Parathyroid adenoma (tissue), 2 donors: ENCODE measurements at regions not wholly inside any gene's neighbourhood (a gene's known extent, or its start where the extent isn't known, plus 50 kb on each side); places are given as distances from the start of the nearest gene placed in this dataset.

ENCODE experiments used
- H2AFZ ChIP-seq: fragments of 300-600 bp; sonication (generic); one replicate; pipeline ENCODE4 v1.7.0; 2017; ENCODE audit warnings: antibody characterized with exemption, mild to moderate bottlenecking
- H3K27ac ChIP-seq: fragments of 300-600 bp; sonication (generic); one replicate; pipeline ENCODE4 v1.7.0; 2017
- H3K27me3 ChIP-seq: fragments of 300-600 bp; sonication (generic); one replicate; pipeline ENCODE4 v1.7.0; 2017; ENCODE audit warnings: low read length; ENCODE audit not compliant: control insufficient read depth, insufficient read depth
- H3K36me3 ChIP-seq: fragments of 300-600 bp; sonication (generic); one replicate; pipeline ENCODE4 v1.7.0; 2017; ENCODE audit warnings: low read length; ENCODE audit not compliant: control insufficient read depth, insufficient read depth
- H3K4me1 ChIP-seq: fragments of 300-600 bp; sonication (generic); one replicate; pipeline ENCODE4 v1.7.0; 2017; ENCODE audit warnings: control low read depth
- H3K4me2 ChIP-seq: fragments of 300-600 bp; sonication (generic); one replicate; pipeline ENCODE4 v1.7.0; 2017; ENCODE audit warnings: low read length
- H3K4me3 ChIP-seq: fragments of 300-600 bp; sonication (generic); one replicate; pipeline ENCODE4 v1.7.0; 2017; ENCODE audit warnings: low read depth, low read length
- H3K79me2 ChIP-seq: fragments of 300-600 bp; sonication (generic); one replicate; pipeline ENCODE4 v1.7.0; 2017; ENCODE audit warnings: control low read depth
- H3K9ac ChIP-seq: fragments of 300-600 bp; sonication (generic); one replicate; pipeline ENCODE4 v1.7.0; 2017; ENCODE audit warnings: mild to moderate bottlenecking
- H3K9me3 ChIP-seq: fragments of 300-600 bp; sonication (generic); one replicate; pipeline ENCODE4 v1.7.0; 2017; ENCODE audit warnings: low read length; ENCODE audit not compliant: control insufficient read depth
- TF ChIP-seq, protein P1 (sequence below): fragments of 300-600 bp; sonication (generic); IDR thresholded peaks from one replicate; pipeline ENCODE4 v1.7.0; 2017; ENCODE audit warnings: antibody characterized with exemption, mild to moderate bottlenecking
- donor health status: primary hyperparathyroidism.

DNA sequence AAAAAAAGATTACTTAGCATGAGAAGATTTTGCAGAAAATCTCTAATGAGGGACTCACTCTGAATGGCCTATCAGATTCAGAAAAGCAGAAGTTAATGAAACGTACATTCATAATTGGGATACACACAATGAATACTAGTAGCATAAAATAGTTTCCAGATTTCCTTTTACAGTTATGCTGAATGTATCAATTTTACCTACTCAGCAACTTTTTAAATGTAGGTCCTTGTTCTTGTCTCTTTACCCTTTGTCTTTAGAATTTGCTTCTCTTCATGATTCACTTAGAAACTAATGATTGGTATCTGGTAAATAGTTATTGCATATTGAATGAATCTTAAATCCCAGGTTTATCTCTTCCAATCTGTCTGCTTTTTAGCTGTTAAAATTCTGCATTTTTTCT is 458.8 kb downstream of the DSC3 start:
- Histone ChIP-seq H3K4me1 (no peaks in the 10 kb centered on the region), H3K79me2 (no peaks in the 10 kb centered on the region), H3K4me3 (no peak overlapping the region), H3K27me3 (no peaks in the 10 kb centered on the region), H3K27ac (no peak overlapping the region), H3K4me2 (no peak overlapping the region), H3K36me3 (no peaks in the 10 kb centered on the region), H3K9me3 (no peaks in the 10 kb centered on the region), H2AFZ (no peak overlapping the region), H3K9ac (no peak overlapping the region)
- TF ChIP-seq, protein P1, sequence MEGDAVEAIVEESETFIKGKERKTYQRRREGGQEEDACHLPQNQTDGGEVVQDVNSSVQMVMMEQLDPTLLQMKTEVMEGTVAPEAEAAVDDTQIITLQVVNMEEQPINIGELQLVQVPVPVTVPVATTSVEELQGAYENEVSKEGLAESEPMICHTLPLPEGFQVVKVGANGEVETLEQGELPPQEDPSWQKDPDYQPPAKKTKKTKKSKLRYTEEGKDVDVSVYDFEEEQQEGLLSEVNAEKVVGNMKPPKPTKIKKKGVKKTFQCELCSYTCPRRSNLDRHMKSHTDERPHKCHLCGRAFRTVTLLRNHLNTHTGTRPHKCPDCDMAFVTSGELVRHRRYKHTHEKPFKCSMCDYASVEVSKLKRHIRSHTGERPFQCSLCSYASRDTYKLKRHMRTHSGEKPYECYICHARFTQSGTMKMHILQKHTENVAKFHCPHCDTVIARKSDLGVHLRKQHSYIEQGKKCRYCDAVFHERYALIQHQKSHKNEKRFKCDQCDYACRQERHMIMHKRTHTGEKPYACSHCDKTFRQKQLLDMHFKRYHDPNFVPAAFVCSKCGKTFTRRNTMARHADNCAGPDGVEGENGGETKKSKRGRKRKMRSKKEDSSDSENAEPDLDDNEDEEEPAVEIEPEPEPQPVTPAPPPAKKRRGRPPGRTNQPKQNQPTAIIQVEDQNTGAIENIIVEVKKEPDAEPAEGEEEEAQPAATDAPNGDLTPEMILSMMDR: no peak

GRCh38 chr18:30582078-30582477 is 460.5 kb downstream of the DSC3 start:
- H3K36me3 ChIP-seq: no peaks in the 10 kb centered on the region
- H3K9ac ChIP-seq: no peak overlapping the region
- H3K4me2 ChIP-seq: no peak overlapping the region
- no peaks in the 10 kb centered on the region for H3K27me3 ChIP-seq
- no peak overlapping the region for H2AFZ ChIP-seq
- H3K9me3 ChIP-seq: no peaks in the 10 kb centered on the region
- no peaks in the 10 kb centered on the region for H3K79me2 ChIP-seq
- H3K4me1 ChIP-seq: no peaks in the 10 kb centered on the region
- H3K4me3 ChIP-seq: no peak overlapping the region
- no peak overlapping the region for H3K27ac ChIP-seq
- TF ChIP-seq, protein P1: no peak

DNA sequence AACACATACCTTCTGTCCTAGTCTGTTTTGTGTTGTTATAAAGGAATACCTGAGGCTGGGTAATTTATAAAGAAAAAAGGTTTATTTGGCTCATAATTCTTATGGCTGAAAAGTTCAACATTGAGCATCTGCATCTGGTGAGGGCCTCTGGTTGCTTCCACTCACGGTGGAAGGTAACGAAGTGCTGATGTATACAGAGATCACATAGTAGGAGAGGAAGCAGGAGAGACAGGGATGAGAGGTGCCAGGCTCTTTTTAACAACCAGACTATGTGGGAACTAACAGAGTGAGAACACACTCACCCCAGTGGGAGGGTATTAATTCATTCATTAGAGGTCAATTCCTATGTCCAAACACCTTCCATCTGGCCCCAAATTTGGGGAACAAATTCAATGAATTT is 463.8 kb downstream of the DSC3 start:
- Histone ChIP-seq H3K9me3 (no peaks in the 10 kb centered on the region), H3K27ac (no peak overlapping the region), H3K4me1 (no peaks in the 10 kb centered on the region), H3K36me3 (no peaks in the 10 kb centered on the region), H3K4me3 (no peak overlapping the region), H3K9ac (no peak overlapping the region), H2AFZ (no peak overlapping the region), H3K27me3 (no peaks in the 10 kb centered on the region), H3K4me2 (no peak overlapping the region), H3K79me2 (no peaks in the 10 kb centered on the region)
- TF ChIP-seq, protein P1: no peak

GRCh38 chr18:30572214-30572613 is 470.3 kb downstream of the DSC3 start:
- Histone ChIP-seq H3K36me3 (no peaks in the 10 kb centered on the region), H3K79me2 (no peaks in the 10 kb centered on the region), H3K27ac (no peak overlapping the region), H3K9ac (no peak overlapping the region), H3K27me3 (no peaks in the 10 kb centered on the region), H3K9me3 (no peaks in the 10 kb centered on the region), H2AFZ (no peak overlapping the region), H3K4me1 (no peaks in the 10 kb centered on the region), H3K4me3 (no peak overlapping the region), H3K4me2 (no peak overlapping the region)
- TF ChIP-seq, protein P1: no peak

DNA sequence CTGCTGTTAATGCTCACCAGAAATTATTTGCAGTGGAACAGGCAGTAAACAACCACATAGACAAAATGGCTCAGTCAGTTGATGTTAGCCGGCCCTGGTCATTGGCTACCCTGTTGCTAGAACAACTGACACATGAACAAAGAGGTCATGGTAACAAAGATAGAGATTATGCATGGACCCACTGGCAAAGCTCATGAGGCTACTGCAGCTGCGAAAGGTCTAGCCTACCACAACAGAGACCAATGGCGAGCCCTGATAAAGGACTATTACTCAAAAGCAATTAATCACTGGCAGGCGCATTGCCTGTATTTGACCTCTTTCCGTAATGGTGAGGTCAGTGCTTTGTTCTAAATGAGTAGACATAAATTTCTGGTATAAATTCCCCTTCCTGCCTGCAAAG is 474.2 kb downstream of the DSC3 start:
- Histone ChIP-seq H2AFZ (no peak overlapping the region), H3K4me1 (no peaks in the 10 kb centered on the region), H3K9me3 (no peaks in the 10 kb centered on the region), H3K4me2 (no peak overlapping the region), H3K79me2 (no peaks in the 10 kb centered on the region), H3K9ac (no peak overlapping the region), H3K27ac (no peak overlapping the region), H3K4me3 (no peak overlapping the region), H3K27me3 (no peaks in the 10 kb centered on the region), H3K36me3 (no peaks in the 10 kb centered on the region)
- TF ChIP-seq, protein P1: no peak
